HG03045 (cell line): ENCODE measurements at regions not wholly inside any gene's neighbourhood (a gene's known extent, or its start where the extent isn't known, plus 50 kb on each side); places are given as distances from the start of the nearest gene placed in this dataset.

Source experiments
- ATAC-seq: cut with Tn5 transposase; IDR thresholded peaks from one replicate; pipeline ENCODE4 v1.9.1; 2021; ENCODE audit warnings: mild to moderate bottlenecking, moderate library complexity; ENCODE audit not compliant: unreplicated experiment

GRCh38 chr3:107970993-107971580 is 119.7 kb downstream of the CD47 start:
- ATAC-seq, result no peak

GRCh38 chr3:107969994-107970819 is 120.6 kb downstream of the CD47 start:
- ATAC-seq, result no peak

- ATAC-seq, result no peak
Measured at GRCh38 chr3:107969525-107969924, 121.3 kb downstream of the CD47 start.

GRCh38 chr3:107966276-107966675 is 124.6 kb downstream of the CD47 start:
- no peak for ATAC-seq

- ATAC-seq, result no peak
Measured at GRCh38 chr3:107965136-107965655, 125.6 kb downstream of the CD47 start.

- ATAC-seq, result no peak
Measured at GRCh38 chr3:107963581-107963980, 127.2 kb downstream of the CD47 start.

- no peak for ATAC-seq
Measured at GRCh38 chr3:107962946-107963345, 127.9 kb downstream of the CD47 start.

- no peak for ATAC-seq
Measured at GRCh38 chr3:107962037-107962436, 128.8 kb downstream of the CD47 start.

- no peak for ATAC-seq
Measured at GRCh38 chr3:107959550-107960154, 131.2 kb downstream of the CD47 start.

- no peak for ATAC-seq
Measured at GRCh38 chr3:107958146-107958545, 132.7 kb downstream of the CD47 start.

- ATAC-seq, result no peak
Measured at GRCh38 chr3:107956991-107957900, 133.6 kb downstream of the CD47 start.

- no peak for ATAC-seq
Measured at GRCh38 chr3:107954845-107955244, 136.0 kb downstream of the CD47 start.

GRCh38 chr3:107953722-107954121 is 137.1 kb downstream of the CD47 start:
- no peak for ATAC-seq

- no peak for ATAC-seq
Measured at GRCh38 chr3:107951126-107951525, 139.7 kb downstream of the CD47 start.

GRCh38 chr3:107950417-107950816 is 140.4 kb downstream of the CD47 start:
- ATAC-seq, result no peak

- no peak for ATAC-seq
Measured at GRCh38 chr3:107949394-107949970, 141.3 kb downstream of the CD47 start.

GRCh38 chr3:107947203-107947602 is 143.6 kb downstream of the CD47 start:
- ATAC-seq, result no peak

- ATAC-seq, result no peak
Measured at GRCh38 chr3:107946700-107947099, 144.1 kb downstream of the CD47 start.

GRCh38 chr3:107945417-107946094 is 145.3 kb downstream of the CD47 start:
- no peak for ATAC-seq
